HG03378 (cell line): ENCODE measurements at regions not wholly inside any gene's neighbourhood (a gene's known extent, or its start where the extent isn't known, plus 50 kb on each side); places are given as distances from the start of the nearest gene placed in this dataset.

Experiments used
- ATAC-seq: cut with Tn5 transposase; IDR thresholded peaks from one replicate; pipeline ENCODE4 v1.9.1; 2021; ENCODE audit warnings: mild to moderate bottlenecking, moderate library complexity; ENCODE audit not compliant: unreplicated experiment

DNA sequence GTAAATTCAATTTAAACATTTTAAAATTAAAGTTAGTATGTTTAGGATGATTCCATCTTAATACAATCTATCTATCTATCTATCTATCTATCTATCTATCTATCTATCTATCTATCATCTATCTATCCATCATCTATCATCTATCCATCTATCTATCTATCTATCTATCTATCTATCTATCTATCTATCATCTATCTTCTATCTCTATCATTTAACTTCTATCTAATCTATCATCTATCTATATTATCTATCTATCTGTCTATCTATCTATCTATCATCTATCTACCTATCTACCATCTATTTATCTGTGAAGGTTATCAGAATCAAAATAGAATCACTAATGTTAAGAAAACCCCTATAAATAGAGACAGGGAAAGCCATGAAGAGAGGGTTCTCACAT lies 78.3 kb downstream of the RAMP3 start:
- no peak for ATAC-seq

- ATAC-seq = no peak
Observed at GRCh38 chr7:45236666-45237065, 79.1 kb downstream of the RAMP3 start.

- no peak for ATAC-seq
Observed at GRCh38 chr7:45237788-45238461, 80.3 kb downstream of the RAMP3 start.

DNA sequence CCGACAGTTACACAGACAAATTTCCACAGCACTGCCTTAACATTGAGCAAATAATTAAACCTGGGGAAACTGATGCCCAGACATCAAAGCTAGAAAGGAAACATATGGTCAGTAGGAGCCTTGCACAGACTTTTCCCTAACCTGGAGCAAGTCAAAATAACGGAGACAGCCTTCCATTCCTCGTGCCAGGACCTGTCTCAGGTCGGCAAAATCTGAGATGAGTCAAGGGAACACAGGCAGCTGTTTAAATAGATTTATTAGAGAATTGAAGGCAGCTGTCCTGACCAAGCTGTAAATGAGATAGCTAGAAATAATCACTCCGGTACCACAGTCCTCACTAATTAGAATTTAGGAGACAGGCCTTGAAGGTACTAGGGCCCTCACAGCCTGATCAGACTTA lies 81.2 kb downstream of the RAMP3 start:
- ATAC-seq = no peak

DNA sequence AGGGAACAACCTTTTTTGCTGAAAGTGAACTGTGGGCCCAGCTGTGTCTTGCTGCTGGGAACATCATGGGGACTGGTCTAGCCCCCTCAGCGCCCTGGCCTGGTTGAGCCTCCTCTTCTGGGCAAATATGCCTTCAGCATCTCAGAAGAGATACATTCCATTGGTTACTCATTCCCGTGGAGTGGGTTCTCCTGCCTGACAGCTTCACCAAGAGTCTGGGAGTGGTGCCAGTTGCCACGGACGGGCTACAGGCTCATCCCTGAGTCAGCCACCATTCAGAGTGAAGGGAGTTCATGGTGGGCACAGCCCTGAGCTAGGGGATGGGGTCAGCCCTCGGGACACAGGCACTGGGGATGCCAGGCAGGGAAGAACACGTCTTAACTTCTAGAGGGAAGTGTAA lies 81.9 kb downstream of the RAMP3 start:
- ATAC-seq = no peak

- ATAC-seq = no peak
Observed at GRCh38 chr7:45240273-45240771, 82.7 kb downstream of the RAMP3 start.

DNA sequence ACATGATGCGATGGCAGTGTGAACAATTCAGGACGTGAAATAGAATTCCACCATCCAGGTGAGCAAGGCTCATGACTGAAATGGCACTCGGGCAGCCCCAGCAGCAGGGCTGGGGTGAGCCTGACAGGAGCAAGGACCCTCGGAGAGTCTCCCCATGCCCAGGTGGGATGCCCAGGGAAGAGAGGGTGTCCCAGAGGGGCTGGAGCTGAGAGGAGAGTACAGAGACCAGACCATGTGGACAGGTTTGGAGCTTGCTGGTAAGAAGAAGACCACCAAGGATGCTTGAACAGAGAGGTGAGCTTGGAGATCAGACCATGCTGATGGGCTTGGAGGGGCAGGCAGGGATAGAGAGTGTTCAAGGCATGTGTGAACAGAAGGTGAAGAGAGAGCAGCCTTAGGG lies 83.3 kb downstream of the RAMP3 start:
- no peak for ATAC-seq

DNA sequence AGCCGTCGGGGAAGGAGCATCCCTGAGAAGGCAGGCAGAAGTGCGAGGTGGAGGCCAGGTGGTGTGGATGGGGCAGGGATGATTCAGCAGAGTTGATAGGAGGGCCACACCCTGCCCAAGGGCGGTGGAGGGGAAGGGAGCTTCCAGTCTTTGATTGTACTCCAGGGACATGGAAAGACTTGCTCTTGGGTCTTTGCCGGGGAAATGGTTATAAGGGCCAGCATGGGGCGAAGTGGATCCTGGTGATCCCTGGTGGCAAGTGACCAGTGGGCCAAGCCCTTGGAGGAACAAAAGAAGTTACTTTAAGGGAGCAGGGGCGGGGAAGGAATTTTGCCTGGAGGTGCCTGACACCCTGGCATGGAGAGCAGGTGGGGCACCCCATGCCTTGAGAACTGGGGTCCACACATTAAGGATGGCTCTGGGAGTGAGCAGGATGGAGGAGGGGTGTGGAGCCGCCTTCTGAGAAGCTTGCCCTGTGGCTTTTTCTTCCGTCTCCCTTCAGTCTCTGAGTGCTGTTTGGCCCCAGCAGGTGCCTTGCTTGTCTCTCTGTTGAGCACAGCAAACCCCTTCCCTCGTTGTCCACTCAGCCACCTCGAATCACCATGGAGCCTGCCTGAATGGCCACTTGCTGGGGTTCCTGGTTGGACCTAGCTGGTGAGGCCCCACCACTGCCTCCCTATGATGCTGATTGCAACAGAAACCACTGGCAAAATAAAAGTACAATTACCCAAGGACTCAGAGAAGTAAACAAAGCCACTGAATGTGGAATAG lies 83.9 kb downstream of the RAMP3 start:
- no peak for ATAC-seq

DNA sequence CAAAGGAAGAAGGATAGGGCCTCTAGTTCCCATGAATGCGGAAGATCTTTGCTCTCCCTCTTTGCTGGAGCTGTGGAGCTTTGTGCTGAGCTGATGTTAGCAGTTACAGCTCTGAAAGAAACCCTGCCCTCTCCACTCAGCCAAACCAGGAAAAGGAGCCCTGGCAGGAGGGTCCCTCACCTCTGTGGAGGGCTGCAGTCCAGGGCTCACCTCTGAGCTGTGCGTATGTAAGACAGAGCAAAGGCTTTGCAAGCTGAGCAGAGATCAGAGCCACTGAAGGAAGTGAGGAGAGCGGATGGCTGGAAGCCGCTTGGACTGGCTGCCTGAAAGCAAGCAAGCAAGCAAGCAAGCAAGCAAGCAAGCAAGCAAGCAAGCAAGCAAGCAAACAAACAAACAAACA lies 84.7 kb downstream of the RAMP3 start:
- no peak for ATAC-seq

DNA sequence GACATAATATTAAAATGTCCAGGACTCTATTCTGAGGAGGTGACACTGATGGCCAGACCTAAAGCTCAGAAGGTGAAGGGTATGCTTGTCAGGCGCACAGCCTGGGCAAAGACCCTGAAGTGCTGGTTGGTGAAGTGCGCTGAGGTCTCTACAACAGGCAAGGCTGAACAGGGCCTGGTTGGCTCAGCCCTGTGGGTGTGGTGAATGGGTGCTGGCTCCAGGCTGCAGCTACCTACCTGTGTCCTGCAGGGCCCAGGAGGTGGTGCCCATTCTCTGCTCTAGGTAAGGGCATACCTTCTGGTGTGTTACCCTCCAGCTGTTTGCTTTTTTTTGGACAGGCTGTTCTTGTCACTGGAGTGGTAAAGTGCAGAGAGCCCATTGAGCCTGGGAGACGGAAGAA lies 85.1 kb downstream of the RAMP3 start:
- ATAC-seq = no peak

- ATAC-seq = no peak
Observed at GRCh38 chr7:45244981-45245380, 87.4 kb downstream of the RAMP3 start.

- ATAC-seq = no peak
Observed at GRCh38 chr7:45246339-45246738, 88.7 kb downstream of the RAMP3 start.

DNA sequence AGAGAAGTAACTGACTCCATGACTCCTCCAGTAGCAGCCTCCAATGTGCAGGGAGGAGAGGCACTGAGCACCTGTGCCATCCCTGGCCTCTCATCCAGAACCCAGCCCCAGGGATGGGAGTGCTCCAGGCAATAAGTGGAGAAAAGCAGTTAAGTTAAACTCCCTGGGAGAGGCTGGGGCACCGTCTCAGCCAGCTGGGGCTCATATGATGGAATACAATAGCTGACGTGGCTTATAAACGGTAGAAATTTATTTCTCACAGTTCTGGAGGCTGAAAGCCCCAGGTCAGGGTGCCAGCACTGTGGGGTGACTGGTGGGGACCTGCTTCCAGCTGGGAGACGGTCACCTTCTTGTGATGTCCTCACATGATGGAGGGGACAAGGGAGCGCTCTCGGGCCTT lies 94.7 kb downstream of the RAMP3 start:
- no peak for ATAC-seq

DNA sequence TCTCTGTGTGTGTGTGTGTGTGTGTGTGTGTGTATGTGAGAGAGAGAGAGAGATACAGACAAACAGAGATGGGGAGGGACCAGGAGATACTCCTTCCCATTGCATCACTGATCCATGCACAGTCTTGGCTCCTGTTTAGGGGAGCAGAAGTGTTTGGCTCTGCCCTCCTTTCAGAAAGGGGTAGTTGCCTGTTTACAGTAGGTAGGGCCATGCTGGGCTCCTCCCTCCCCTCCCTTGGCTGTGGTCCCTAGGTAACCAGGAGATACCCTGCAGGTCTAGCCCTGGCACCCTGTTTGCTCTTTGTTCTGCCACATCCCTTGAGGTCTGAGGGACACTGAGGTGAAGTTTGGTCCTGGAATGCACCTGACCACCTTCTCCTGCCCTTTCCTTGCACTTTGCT lies 95.3 kb downstream of the RAMP3 start:
- no peak for ATAC-seq

DNA sequence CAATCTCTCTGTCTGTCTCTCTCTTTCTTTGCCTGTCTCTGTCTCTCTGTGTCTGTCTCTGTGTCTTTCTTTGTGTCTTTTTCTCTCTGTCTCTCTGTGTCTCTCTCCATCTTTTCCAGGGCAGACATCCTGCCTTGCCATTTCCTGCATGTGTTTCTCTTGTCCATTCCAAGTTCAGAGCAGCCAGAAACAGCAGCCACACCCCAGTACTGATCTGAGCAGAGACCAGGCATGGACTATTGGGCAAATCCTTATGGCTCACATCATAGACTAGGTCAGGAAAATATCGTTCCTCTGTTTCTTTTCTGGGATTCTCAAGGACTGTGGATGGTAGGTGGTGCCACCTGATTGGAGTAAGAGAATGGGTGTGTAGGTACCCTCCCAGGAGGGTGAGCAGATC lies 95.8 kb downstream of the RAMP3 start:
- ATAC-seq = no peak

- no peak for ATAC-seq
Observed at GRCh38 chr7:45255187-45255586, 97.6 kb downstream of the RAMP3 start.

DNA sequence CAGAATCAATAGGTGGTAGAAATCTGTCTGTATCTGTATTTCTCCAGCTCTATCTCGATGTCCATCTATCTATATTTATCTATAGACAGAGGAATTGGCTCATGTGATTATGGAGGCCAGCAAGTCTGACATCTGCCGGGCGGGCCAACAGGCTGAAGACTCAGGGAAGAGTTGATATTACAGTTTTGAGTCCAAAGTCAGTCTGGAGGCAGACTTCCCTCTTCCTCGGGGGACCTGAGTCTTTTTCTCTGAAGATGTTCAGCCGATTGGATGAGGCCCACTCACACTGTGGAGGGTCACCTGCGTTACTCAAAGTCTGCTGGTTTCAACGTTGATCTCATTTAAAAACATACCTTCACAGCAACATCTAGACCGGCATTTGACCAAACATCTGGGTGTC lies 98.7 kb downstream of the RAMP3 start:
- ATAC-seq = no peak

- no peak for ATAC-seq
Observed at GRCh38 chr7:45256775-45257174, 99.2 kb downstream of the RAMP3 start.

DNA sequence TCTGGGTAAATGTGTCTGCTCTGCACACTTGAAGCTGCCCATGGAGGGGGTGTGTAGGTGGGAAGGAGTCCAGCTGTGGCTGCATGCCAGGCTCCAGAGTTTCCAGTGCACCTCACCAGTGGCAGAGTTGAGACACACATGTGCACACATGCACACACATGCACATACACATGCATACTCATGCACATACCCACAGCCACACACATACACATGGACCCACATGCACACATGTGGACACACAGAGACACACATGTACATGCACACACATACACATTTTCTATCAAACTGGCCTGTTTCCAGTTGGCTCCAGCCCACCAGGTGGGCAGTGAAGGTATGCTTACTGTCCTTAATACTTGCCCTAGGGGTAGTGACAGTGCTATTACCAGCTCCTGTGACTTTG lies 99.7 kb downstream of the RAMP3 start:
- no peak for ATAC-seq

DNA sequence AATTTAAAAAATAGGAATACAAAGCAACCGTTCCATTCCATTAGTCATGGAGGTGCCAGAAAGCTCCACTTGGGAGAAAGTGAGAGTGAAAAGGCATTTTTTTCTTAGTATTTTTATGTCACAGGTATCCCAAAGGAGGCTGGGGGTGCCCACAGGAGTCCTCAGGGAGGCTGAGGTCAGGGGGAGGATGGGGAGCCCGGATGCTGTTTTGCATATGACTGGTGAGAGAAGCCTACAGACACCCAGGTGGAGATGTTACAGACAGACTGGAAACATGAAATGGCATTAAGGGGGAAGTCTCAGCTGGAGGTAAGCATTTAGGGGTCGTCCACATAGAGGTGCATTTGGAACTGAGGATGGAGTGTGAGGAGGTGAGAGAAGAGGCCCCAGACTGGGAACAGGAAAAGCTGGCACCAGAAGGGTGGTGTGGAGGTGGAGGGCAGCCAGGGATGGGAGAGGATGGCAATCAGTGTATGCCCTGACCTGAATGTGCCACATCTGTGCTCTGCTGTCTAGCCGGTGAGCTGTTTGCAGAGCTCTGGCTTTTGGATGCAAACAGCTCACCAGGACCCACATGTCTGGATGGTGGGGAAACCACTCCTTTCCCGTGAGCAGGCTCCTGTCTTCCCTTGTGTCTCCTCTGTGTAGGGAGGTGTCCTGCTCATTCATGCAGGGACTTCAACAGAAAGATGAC lies 101.1 kb downstream of the RAMP3 start:
- no peak for ATAC-seq

DNA sequence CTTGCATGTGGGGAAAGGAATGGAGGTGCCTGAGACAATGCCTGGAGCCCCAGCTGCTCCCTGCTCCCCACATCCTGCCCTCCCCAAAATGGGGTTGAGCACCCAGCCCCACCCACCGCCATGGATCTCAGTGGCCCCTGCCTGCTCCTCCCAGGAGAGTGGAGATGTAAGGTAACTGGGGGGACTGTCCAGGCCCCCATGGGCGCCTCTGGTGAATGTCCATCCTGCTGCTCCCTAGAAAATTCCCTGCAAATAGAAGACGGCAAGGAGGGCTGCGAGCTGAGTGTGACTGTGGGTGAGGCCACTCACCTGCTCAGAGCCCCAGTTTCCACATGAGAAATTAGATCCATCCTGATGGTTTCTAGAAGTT lies 101.6 kb downstream of the RAMP3 start:
- ATAC-seq = no peak
